ENCODE measurements at regions not wholly inside any gene's neighbourhood (a gene's known extent, or its start where the extent isn't known, plus 50 kb on each side); places are given as distances from the start of the nearest gene placed in this dataset.

DNA sequence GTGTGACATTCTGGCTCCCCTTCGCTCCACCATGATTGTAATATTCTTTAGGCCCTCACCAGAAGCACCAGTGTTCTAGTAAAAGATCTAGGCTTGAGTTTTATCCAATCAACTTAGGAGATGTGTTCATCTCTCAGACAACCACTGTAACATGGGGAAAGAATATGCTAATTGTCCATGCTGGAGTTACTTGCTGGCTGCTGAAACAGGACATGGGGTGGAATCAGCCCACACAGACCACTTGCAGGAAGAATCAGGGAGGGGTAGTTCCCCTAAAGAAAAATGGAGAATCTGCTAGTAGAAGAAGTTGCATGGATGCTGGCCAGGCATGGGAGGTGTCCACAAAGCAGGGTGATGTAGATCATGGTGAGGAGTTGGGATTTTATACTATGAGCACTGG is 86.2 kb downstream of the FEM1C start:
- no peak for TF ChIP-seq POLR2A (IDR thresholded peaks at IDR 0.05; ENCODE audit: low read depth, low read length)
- no peak for TF ChIP-seq POLR2AphosphoS5 (IDR thresholded peaks at IDR 0.05; ENCODE audit: low read depth, low read length)
- no peak for TF ChIP-seq TAF1 (IDR thresholded peaks at IDR 0.05; ENCODE audit: borderline replicate concordance, low read depth, low read length)

All from GM12892 (cell line).